ENCODE measurements at regions not wholly inside any gene's neighbourhood (a gene's known extent, or its start where the extent isn't known, plus 50 kb on each side); places are given as distances from the start of the nearest gene placed in this dataset.

- TF ChIP-seq CTCF (IDR thresholded peaks at IDR 0.05 in 8 of 11, conservative IDR thresholded peaks at IDR 0.05 in 3 of 11) (no peak), POLR2A (IDR thresholded peaks at IDR 0.05) (no peak)
These were observed 1632.9 kb upstream of the TENM3 start for GRCh38 chr4:180610324-180610723.
